ENCODE measurements at regions not wholly inside any gene's neighbourhood (a gene's known extent, or its start where the extent isn't known, plus 50 kb on each side); places are given as distances from the start of the nearest gene placed in this dataset.

GRCh38 chr12:19706936-19707335 is 267.6 kb downstream of the AEBP2 start:
- no peak for TF ChIP-seq EZH2 (IDR thresholded peaks at IDR 0.05)
- TF ChIP-seq POLR2A (IDR thresholded peaks at IDR 0.05; ENCODE audit: borderline replicate concordance, extremely low read depth, insufficient read depth, insufficient read length): no peak
- TF ChIP-seq JUND (IDR thresholded peaks at IDR 0.05): no peak
- no peak for TF ChIP-seq RAD21 (IDR thresholded peaks at IDR 0.05; ENCODE audit: low read depth)
- no peak for TF ChIP-seq CTCF (IDR thresholded peaks at IDR 0.05 in 2 of 3, conservative IDR thresholded peaks at IDR 0.05 in 1 of 3; ENCODE audit: borderline replicate concordance in 1 of 3, insufficient read depth in 1 of 3, low read depth in 2 of 3, low read length in 2 of 3)
- TF ChIP-seq YY1 (IDR thresholded peaks at IDR 0.05; ENCODE audit: extremely low read depth, insufficient replicate concordance, low read depth, low read length): no peak
- no peak for TF ChIP-seq ZNF274 (IDR thresholded peaks at IDR 0.05; ENCODE audit: low read depth, low read length)
- TF ChIP-seq ATF3 (IDR thresholded peaks at IDR 0.05): no peak
- no peak for TF ChIP-seq REST (IDR thresholded peaks at IDR 0.05; ENCODE audit: low read depth)
